GM21390 (cell line): ENCODE measurements at regions not wholly inside any gene's neighbourhood (a gene's known extent, or its start where the extent isn't known, plus 50 kb on each side); places are given as distances from the start of the nearest gene placed in this dataset.
"Not testable (repeated sequence)": the region's sequence is repeated elsewhere in the genome, so short reads cannot be mapped to it uniquely, and the experiment has no call there.

Source experiments
- ATAC-seq: cut with Tn5 transposase; IDR thresholded peaks from one replicate; pipeline ENCODE4 v1.9.1; 2021; ENCODE audit not compliant: unreplicated experiment

DNA sequence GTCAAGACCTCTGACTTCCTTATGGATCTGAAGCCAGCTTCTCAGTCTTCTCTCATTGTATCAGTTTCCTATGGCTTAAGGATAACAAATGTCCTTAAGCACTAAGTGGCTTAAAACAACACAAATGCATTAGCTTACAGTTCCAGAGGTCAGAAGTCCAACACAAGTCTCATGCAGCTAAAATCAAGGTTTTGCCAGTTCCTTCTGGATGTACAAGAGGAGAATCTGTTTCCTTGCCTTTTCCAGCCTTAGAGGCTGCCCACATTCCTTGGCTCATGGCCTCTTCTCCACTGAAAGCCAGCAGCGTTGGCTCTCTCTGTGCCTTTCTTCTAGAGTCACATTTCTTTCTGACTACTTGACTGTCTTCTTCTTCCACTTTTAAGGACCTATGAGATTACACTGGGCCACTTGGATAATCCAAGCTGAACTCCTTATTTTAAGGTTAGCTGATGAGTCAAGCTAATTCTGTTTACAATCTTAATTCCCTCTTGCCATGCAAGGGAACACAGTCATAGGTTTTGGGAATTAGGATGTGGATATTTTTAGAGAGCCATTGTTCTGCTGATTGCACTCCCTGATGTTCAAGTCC, 179.0 kb downstream of the BCAS1 start:
- ATAC-seq = no peak

DNA sequence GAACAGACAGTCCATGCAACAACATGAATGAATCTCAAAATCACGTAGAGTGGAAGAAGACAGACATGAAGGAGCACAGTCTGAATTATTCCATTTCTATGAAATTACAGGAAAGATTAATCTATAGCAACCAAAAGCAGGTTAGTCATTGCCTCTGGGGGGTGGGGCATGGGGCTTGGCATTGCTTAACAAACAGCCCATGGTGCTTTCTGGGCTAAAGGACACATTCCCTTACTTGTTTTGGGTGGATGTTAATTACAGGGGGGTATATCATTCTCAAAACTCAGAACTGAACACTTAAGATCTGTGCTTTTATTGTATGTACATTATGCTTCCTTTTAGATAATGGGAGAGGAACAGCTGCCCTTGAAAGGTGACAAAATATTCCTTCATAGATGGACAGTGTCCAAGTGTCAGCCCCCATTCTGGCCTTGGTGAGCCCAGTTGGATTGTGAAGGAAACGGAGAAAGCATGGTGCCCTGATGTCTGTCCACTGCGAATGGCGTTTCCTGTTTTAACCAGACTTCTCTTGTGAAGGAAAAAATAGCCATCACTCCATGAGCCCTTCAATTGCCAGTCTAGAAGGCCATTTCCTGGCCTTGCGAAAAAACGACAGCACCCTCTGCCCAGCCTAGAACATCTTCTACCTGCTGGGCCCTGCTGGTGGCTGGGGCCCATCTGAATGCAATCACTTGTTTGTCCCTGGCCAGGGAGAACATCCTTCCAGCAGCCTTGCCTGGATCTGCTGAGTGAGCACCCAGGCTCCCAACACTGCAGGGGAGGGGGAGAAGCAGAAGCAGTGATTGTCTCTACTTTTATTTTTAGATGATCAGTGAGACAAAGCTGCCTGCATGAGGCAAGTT, 179.7 kb downstream of the BCAS1 start:
- no peak for ATAC-seq

DNA sequence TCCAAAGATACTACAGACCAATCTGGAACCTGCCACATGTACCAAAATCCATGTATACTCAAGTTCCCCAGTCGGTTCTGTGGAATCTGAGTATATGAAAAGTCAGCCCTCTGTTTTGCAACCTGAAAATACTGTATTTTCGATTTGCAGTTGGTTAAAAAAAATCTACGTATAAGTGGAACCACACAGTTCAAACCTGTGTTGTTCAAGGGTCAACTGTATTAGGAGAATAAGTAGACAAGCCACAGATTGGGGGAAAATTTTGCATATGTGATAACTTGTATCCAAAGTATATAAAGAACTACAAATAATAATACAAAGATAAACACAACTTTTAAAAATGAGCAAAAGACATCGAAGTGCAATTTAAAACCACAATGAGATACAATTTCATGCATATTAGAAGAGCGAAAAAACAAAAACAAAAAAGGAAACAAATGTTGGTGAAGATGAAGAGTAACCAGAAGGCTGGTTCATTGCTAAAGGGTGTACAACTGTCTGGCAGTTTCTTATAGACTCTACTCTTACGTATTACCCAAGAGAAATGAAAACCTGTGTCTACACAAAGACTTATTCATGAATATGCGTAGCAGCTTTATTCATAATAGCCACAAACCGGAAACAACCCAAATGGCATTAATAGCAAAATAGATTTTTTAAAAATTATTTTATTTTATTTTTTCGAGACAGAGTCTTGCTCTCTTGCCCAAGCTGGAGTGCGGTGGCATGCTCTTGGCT, 180.8 kb downstream of the BCAS1 start:
- no peak for ATAC-seq

DNA sequence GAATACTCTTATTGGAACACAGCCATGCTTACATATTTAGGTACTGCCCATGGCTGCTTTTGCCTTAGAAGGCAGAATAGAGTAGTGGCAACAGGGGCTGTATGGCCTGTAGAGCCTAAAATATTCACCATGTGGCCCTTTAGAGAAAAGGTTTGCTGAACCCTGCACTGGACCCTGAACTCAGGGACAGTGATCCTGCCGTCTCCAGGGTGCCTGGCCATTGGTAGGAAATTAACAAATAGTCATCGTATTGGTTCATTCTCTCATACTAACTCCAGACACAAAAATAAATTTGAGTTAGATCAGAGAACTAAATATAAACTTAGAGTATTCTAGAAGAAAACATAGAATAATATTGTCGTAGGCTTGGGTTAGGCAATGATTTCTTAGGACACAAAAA, 181.4 kb downstream of the BCAS1 start:
- ATAC-seq = no peak

DNA sequence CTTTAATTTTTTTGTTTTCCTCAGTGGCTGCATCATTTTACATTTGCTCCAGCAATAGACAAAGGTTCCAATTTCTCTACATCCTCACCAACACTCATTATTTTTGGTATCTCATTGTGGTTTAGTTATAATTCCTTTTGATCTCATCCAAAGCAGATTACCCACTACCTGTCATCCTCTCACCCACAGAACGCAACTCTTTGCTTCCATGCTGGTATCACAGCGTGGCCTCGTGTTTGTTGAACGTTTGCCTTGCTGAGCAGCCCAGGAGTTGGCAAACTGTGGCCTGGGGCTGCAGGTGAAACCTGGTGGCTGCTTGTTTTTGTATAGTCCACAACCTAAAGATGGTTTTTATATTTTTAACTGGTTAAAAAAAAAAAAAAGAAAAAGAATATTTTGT, 181.9 kb downstream of the BCAS1 start:
- no peak for ATAC-seq

DNA sequence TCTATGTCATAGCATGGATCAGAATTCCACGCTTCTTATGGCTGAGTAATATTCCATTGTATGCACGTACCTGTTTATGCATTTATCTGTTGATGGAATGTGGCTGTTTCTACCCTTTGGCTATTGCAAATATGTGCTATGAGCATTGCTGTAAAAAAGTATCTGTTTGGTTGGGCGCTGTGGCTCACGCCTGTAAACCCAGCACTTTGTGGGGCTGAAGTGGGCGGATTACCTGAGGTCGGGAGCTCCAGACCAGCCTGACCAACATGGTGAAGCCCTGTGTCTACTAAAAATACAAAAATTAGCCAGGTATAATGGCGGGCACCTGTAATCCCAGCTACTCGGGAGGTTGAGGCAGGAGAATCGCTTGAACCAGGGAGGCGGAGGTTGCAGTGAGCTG, 182.4 kb downstream of the BCAS1 start:
- no peak for ATAC-seq

DNA sequence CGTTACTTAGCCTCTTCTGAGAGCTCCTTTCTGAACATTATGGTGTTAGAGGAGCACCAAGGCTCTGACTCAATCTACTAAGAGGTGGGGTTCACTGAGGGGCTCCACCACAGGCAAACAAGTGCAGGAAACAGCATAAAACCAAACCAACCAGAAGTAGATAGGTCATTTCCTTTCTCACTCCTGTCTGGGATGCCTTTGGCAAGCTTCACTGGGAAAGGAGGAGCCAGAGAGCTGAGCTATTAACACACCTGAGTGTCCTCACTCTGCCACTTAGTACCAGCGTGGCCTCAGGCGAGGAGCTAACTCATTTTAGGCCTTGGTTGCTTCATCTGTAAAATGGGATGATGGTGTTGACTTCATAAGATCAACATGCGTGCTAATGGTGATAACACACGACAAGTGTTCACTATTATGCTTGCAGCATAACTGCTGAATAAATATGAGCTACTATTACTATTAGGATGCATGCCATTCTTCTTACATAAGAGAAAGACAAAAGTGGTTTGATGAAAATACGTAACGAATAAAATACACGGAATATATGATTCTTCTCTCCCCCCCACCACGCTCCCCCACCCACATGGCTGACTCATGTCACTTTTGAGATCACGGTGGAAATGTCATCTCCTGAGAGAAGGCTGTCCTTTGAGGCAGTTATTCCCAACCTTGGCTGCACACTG, 185.4 kb downstream of the BCAS1 start:
- ATAC-seq = no peak

DNA sequence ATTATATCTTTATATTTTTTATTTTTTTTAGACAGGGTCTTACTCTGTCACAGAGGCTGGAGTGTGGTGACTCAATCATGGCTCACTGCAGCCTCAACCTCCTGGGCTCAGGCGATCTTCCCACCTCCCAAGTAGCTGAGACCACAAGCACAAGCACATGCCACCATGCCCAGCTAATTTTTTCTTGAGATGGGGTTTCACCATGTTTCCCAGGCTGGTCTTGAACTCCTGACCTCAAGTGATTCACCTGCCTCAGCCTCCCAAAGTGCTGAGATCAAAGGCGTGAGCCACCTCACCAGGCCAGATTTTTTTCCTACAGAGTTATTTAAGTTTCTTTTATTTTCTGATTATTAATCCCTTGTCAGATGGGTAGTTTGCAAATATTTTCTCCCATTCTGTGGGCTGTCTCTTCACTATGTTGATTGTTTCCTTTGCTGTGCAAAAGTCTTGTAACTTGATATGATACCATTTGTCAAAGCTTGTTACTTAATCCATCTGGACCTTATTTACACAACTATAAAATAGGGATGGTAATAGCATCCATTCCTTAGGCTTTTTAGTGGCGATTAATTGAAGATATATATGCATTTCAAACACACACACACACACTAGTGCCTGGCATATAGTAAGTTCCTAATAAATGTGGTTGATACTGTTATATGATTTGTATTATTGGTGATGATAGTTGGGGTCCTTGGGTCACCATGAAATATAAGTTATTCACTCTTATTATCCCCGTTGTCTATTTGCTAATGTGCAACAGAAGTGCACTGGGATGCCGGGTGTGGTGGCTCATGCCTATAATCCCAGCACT, 187.1 kb downstream of the BCAS1 start:
- ATAC-seq = no peak

DNA sequence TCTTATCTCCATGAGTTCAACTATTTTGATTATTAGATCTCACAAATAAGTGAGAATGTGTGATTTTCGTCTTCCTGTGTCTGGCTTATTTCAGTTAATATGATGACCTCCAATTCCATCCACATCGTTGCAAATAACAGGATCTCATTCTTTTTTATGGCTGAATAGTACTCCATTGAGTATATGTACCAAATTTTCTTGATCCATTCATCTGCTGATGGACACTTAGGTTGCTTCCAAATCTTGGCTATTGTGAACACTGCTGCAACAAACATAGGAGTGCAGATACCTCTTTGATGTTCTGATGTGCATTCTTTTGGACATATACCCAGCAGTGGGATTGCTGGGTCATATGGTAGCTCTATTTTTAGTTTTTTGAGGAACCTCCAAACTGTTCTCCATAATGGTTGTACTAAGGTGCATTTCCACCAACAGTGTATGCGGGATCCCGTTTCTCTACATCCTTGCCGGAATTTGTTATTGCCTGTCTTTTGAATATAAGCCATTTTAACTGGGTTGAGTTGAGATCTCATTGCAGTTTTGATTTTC, 187.9 kb downstream of the BCAS1 start:
- ATAC-seq = not testable (repeated sequence)

DNA sequence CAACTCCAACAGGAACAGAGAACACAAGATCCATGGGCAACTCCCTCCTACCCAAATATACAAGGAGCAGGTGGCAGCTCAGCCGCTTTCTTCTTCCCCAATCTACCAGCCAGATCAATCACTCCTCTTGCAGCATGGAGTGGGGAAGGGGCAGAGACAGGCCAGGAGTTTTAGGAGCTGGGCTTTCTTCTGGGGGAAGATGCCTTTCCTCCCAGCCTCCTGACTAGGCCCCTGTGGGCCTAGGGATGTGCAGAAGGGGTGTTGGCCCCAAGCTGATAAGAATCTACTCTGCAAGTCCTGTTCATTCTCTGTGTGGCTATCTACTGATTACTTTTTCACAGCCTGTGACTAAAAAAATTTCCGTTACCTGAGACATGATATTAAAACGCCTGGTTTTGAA, 189.0 kb downstream of the BCAS1 start:
- no peak for ATAC-seq

DNA sequence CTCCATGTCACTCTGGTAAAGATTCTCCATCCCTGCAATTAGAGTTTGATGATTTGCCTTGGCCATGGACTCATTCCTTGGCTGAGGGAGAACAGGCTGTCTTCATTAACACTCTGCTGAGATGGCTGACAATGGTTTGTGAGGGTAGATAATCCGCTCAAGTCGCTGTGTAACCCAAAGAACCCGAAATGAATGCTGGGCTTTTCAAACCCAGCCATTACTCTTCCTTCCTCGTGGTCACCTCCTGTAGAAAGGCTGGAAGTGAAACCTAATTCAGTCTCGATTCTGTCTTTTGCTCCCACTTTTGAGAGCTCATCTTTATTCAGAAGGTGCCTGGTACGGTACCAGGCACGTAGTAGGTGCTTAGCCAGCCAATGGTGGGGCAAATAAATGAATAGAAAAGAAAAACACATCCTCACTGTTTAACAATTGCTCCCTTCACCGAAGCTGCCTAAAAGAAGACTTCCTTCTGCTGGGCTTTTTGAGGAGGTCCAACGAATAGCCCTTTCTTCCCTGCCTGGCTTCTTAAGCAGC, 190.2 kb downstream of the BCAS1 start:
- no peak for ATAC-seq

DNA sequence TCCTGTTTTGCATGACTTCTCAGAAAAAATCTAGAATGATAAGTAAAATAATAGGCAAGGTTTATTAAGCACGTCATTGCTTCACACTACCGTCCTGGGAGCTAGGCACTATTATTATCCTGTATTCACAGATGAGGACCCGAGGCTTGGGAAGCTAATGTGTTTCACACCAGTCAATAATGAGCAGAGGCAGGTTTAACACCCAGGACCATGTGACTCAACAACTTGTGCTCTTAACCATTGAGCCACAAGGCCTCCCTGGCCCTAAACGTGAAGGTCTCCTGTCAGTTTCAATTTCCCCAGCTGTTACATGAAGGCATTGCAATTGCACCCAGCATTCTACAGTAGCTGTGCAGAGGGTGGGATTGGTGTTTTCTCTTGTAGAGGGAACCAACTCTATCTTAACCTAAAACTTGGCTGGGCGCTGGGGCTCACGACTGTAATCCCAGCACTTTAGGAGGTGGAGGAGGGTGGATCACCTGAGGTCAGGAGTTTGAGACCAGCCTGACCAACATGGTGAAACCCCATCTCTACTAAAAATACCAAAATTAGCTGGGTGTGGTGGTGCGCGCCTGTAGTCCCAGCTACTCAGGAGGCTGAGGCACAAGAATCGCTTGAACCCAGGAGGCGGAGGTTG, 191.2 kb downstream of the BCAS1 start:
- ATAC-seq = no peak

DNA sequence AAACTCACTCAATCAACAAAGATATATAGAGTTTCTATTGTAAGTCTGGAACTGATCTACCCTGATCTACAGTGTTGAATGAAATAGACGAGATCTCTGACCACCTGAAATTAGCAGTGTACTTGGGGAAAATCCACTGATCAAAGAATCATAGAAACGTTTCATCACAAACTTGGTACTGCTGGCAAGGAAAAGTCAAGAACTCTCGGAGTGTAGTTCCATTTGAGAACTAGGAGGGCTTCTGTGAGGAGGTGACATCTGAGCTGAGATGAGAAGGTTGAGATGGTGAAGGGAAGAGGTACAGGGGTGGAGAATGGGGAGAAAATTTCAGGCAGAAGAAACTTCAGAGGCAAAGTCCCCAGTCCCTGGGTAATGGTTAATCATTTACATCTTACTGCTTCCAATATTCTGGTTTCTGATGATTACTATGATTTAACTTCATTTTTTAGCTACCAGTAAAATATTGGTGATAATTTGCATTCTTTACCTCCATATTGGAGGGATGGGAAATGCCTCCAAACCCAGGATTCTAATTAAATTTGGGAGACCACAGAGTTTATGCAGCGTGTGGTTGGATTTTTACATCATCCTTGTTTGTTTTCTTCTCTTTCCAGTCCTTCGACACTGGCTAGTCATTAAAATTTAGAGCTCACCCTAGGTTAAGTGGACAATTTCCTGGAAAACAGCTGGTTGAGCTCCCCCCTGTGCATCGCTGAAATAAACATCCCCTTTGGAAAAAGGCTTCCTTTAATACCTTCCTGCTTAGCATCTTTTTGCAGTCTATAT, 191.9 kb downstream of the BCAS1 start:
- no peak for ATAC-seq

DNA sequence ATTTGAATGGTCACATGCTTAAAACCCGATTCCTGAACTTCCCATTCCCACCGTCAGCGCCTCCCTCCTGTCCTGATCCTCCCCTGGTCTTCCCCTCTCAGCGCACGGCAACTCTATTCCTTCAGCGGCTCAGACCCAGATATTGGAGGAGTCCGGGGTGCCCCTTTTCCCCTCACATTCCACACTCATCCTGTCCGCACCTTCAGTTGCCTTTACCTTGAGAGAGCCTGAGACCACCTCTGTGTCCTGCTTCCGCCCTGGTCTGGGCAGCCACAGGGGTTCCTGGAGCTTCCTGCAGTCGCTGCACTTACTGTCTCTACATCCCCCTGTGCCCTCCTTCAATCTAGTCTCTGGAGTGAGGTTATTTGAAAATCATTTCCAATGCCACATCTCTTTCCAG, 193.4 kb downstream of the BCAS1 start:
- no peak for ATAC-seq

DNA sequence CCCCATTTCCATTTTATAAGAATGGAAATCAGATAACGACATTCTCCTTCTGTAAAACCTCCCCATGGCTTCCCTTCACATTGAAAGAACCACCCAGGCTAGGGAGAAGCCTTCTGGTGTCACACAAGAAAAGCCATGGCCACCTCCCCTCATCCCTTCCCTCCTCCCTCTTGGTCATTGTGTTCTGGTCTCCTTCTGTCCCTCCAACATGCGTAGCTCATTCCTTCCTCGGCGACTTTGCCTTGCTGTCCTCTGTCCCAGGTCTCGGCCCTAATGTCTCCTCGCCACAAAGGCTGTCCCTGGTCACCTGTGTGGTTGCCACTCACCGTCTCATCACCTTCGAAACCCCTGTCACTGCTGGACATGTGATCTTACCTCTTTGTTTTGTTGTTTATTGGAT, 193.9 kb downstream of the BCAS1 start:
- no peak for ATAC-seq

DNA sequence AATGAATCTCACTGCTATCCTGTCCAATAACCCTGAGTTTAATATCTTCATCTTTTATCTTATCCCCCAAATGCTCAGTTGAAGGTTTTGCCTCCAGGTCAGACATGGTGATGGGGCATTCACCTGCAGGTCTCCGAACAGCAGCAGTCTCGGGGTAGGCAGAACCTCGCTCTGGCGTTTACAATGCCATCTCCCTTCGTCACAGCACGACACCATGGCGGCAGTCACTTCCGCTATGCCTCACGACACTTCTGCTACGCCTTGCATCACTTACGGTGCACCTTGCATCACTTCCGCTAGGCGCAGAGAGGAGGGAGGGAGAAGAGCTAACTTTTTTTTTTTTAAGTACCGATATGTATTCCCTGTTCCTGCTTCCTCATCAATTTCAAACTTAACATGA, 194.9 kb downstream of the BCAS1 start:
- ATAC-seq = no peak

DNA sequence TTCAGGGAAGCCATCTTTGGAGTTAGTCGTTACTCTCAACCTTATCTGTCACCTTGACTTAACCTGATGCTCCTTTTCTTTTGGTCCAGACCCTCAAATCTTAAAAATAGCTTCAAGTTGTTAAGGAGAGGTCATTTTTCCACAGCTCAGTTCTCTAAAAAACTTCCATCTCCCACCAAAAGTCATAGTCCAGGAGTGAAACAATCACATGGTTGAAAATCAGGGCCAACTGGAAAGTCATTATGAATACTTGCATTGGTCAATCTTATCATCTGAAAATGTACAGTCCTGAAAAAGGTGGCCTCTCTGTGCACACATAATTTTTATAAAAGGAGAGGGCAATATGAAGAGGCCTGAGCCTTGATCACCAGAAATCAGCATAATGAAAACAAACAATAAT, 195.7 kb downstream of the BCAS1 start:
- no peak for ATAC-seq

DNA sequence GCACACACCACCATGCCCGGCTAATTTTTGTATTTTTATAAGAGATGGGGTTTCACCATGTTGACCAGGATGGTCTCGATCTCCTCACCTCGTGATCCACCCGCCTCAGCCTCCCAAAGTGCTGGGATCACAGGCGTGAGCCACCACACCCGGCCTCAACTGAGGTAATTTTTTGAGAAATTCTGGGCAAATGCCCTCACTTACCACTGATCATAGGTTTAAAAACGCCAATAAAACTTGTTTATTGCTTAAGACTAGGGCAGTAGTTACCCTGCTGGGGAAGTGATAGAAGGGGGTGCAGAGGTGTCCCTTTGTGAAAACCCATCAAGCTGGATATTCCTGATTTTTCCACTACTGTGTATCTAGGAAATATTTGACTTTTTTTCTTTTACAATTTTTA, 196.3 kb downstream of the BCAS1 start:
- ATAC-seq = no peak

DNA sequence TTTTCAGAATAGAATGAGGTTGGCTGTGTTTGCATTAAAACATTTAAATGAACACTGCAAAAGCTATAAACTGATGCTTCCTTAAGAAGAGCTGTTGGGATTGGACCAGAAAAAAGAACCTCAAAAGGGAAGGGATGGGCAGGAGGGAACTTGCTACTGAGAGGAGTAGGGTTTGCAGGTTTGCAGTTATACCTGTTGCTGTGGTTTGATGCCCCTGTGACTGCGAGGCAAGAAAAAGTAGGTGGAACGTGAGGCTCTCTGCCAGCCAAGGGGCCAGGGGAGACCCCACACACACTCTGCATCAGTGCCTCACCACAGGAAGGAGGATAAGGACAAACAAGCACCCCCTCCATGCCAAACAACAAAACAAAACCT, 197.2 kb downstream of the BCAS1 start:
- no peak for ATAC-seq
